ENCODE measurements at regions not wholly inside any gene's neighbourhood (a gene's known extent, or its start where the extent isn't known, plus 50 kb on each side); places are given as distances from the start of the nearest gene placed in this dataset.

DNA sequence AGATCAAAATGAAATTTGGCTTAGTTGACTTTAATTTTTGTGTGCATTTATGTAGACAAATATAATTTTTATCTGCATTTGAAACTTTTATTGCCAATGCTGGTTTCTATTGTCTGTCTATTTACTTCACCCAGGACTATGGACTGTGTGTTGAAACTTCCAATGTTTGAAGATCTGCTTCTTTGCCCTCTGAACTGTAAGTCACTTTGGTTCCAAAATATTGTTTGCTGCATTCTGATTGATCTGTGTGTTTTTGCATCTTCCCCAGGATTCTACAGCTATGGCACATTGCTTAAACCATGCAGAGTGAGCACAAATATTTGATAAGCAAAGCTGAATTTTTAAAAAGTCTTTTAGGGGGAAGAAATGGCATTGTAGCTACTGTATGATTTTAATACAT lies 131.0 kb upstream of the SOX5 start (continued):
- TF ChIP-seq ZNF781 (CRISPR knock-in tag; IDR thresholded peaks at IDR 0.05; ENCODE audit: borderline replicate concordance, not compliant biosample characterization) (no peak), SPEN (CRISPR knock-in tag; IDR thresholded peaks at IDR 0.05; ENCODE audit: low read depth) (no peak), CC2D1A (CRISPR knock-in tag; IDR thresholded peaks at IDR 0.05) (no peak), EP300 (IDR thresholded peaks at IDR 0.05; ENCODE audit: low read depth in 2 of 2, low read length in 2 of 2) (peak in 1 of 2 experiments; percentile 99; a peak in 2 of 4 replicates), EP300 (CRISPR knock-in tag; IDR thresholded peaks at IDR 0.05; ENCODE audit: borderline replicate concordance) (peak; percentile 90), CAMTA2 (CRISPR knock-in tag; IDR thresholded peaks at IDR 0.05; ENCODE audit: borderline replicate concordance) (no peak), SOX5 (CRISPR knock-in tag; IDR thresholded peaks at IDR 0.05; ENCODE audit: borderline replicate concordance) (peak; percentile 96), ZNF589 (CRISPR knock-in tag; conservative IDR thresholded peaks at IDR 0.05) (no peak), AGO2 (optimal IDR thresholded peaks at IDR 0.05; ENCODE audit: low read depth, low read length) (no peak), ISL2 (CRISPR knock-in tag; IDR thresholded peaks at IDR 0.05) (peak; percentile 96), SMAD1 (CRISPR knock-in tag; IDR thresholded peaks at IDR 0.05; ENCODE audit: borderline replicate concordance, low read depth) (no peak), TP53 (CRISPR knock-in tag; conservative IDR thresholded peaks at IDR 0.05) (no peak), FIP1L1 (IDR thresholded peaks at IDR 0.05; ENCODE audit: borderline replicate concordance, insufficient read depth, low read depth, low read length) (no peak), RFX1 (IDR thresholded peaks at IDR 0.05) (no peak), THAP11 (CRISPR knock-in tag; IDR thresholded peaks at IDR 0.05) (peak; percentile 73)
- TF ChIP-seq, protein P1, sequence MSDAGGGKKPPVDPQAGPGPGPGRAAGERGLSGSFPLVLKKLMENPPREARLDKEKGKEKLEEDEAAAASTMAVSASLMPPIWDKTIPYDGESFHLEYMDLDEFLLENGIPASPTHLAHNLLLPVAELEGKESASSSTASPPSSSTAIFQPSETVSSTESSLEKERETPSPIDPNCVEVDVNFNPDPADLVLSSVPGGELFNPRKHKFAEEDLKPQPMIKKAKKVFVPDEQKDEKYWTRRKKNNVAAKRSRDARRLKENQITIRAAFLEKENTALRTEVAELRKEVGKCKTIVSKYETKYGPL (CRISPR knock-in tag; IDR thresholded peaks at IDR 0.05), result no peak
- TF ChIP-seq, protein P2, sequence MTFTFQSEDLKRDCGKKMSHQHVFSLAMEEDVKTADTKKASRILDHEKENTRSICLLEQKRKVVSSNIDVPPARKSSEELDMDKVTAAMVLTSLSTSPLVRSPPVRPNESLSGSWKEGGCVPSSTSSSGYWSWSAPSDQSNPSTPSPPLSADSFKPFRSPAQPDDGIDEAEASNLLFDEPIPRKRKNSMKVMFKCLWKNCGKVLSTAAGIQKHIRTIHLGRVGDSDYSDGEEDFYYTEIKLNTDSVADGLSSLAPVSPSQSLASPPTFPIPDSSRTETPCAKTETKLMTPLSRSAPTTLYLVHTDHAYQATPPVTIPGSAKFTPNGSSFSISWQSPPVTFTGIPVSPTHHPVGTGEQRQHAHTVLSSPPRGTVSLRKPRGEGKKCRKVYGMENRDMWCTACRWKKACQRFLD (CRISPR knock-in tag; IDR thresholded peaks at IDR 0.05; ENCODE audit: borderline replicate concordance), result no peak
- TF ChIP-seq, protein P3, sequence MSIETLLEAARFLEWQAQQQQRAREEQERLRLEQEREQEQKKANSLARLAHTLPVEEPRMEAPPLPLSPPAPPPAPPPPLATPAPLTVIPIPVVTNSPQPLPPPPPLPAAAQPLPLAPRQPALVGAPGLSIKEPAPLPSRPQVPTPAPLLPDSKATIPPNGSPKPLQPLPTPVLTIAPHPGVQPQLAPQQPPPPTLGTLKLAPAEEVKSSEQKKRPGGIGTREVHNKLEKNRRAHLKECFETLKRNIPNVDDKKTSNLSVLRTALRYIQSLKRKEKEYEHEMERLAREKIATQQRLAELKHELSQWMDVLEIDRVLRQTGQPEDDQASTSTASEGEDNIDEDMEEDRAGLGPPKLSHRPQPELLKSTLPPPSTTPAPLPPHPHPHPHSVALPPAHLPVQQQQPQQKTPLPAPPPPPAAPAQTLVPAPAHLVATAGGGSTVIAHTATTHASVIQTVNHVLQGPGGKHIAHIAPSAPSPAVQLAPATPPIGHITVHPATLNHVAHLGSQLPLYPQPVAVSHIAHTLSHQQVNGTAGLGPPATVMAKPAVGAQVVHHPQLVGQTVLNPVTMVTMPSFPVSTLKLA (IDR thresholded peaks at IDR 0.05), result no peak
- TF ChIP-seq, protein P4, sequence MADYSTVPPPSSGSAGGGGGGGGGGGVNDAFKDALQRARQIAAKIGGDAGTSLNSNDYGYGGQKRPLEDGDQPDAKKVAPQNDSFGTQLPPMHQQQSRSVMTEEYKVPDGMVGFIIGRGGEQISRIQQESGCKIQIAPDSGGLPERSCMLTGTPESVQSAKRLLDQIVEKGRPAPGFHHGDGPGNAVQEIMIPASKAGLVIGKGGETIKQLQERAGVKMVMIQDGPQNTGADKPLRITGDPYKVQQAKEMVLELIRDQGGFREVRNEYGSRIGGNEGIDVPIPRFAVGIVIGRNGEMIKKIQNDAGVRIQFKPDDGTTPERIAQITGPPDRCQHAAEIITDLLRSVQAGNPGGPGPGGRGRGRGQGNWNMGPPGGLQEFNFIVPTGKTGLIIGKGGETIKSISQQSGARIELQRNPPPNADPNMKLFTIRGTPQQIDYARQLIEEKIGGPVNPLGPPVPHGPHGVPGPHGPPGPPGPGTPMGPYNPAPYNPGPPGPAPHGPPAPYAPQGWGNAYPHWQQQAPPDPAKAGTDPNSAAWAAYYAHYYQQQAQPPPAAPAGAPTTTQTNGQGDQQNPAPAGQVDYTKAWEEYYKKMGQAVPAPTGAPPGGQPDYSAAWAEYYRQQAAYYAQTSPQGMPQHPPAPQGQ (CRISPR knock-in tag; IDR thresholded peaks at IDR 0.05; ENCODE audit: borderline replicate concordance), result no peak
- TF ChIP-seq, protein P5, sequence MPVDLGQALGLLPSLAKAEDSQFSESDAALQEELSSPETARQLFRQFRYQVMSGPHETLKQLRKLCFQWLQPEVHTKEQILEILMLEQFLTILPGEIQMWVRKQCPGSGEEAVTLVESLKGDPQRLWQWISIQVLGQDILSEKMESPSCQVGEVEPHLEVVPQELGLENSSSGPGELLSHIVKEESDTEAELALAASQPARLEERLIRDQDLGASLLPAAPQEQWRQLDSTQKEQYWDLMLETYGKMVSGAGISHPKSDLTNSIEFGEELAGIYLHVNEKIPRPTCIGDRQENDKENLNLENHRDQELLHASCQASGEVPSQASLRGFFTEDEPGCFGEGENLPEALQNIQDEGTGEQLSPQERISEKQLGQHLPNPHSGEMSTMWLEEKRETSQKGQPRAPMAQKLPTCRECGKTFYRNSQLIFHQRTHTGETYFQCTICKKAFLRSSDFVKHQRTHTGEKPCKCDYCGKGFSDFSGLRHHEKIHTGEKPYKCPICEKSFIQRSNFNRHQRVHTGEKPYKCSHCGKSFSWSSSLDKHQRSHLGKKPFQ (CRISPR knock-in tag; IDR thresholded peaks at IDR 0.05; ENCODE audit: insufficient replicate concordance), result no peak
- TF ChIP-seq, protein P6, sequence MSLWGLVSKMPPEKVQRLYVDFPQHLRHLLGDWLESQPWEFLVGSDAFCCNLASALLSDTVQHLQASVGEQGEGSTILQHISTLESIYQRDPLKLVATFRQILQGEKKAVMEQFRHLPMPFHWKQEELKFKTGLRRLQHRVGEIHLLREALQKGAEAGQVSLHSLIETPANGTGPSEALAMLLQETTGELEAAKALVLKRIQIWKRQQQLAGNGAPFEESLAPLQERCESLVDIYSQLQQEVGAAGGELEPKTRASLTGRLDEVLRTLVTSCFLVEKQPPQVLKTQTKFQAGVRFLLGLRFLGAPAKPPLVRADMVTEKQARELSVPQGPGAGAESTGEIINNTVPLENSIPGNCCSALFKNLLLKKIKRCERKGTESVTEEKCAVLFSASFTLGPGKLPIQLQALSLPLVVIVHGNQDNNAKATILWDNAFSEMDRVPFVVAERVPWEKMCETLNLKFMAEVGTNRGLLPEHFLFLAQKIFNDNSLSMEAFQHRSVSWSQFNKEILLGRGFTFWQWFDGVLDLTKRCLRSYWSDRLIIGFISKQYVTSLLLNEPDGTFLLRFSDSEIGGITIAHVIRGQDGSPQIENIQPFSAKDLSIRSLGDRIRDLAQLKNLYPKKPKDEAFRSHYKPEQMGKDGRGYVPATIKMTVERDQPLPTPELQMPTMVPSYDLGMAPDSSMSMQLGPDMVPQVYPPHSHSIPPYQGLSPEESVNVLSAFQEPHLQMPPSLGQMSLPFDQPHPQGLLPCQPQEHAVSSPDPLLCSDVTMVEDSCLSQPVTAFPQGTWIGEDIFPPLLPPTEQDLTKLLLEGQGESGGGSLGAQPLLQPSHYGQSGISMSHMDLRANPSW (CRISPR knock-in tag; IDR thresholded peaks at IDR 0.05; ENCODE audit: borderline replicate concordance), result peak; percentile 88

All from HepG2 (cell line).